NCI-H82 treated with DMSO at 0.1 percent for 48 hours (cell line): ENCODE measurements at regions not wholly inside any gene's neighbourhood (a gene's known extent, or its start where the extent isn't known, plus 50 kb on each side); places are given as distances from the start of the nearest gene placed in this dataset.
"Not testable (repeated sequence)": the region's sequence is repeated elsewhere in the genome, so short reads cannot be mapped to it uniquely, and the experiment has no call there.

Experiments used
- DNase-seq: peaks from one replicate; lab custom pipeline; 2025; ENCODE audit not compliant: unreplicated experiment; lab: John Stamatoyannopoulos, UW

DNA sequence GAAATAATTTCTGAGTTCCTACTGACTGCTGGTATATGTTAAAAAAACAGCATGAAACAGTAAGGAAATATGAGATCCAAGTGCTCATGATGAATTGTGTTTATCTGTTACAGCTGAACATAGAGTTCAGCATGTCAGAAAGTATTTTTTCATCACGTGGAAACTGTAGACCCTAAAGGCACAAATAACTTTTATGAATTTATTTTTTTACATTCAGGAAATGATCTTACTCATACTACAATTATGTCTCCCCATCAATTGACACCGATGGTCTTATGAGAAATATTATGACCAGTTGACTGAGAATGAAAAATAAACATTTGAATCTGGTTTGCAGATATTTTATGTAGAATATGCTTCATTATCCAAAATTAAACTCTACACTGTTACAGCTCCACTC lies 283.1 kb upstream of the SPANXN4 start:
- DNase-seq = no peak

- DNase-seq = no peak
Measured at GRCh38 chrX:142733327-142733726, 292.4 kb upstream of the SPANXN4 start.

- no peak for DNase-seq
Measured at GRCh38 chrX:142711796-142712290, 313.9 kb upstream of the SPANXN4 start.

DNA sequence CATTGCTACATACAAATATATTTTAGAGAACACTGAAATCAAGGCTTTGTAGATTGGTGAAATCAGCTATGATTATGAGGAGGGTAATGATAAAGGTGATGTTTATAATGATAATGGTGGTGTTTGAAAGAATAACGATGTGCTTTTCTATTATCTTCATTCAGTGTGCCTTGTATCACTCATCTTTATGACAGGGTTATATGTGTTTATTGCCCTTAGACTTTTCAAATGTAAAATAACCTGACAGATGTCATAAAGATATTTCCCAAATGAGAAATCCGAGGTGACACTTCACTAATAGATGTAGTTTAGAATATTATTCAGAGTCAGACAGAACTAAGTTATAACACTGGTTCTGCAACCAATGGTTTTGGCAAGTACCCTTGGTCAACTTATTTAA lies 323.0 kb upstream of the SPANXN4 start:
- DNase-seq = no peak

DNA sequence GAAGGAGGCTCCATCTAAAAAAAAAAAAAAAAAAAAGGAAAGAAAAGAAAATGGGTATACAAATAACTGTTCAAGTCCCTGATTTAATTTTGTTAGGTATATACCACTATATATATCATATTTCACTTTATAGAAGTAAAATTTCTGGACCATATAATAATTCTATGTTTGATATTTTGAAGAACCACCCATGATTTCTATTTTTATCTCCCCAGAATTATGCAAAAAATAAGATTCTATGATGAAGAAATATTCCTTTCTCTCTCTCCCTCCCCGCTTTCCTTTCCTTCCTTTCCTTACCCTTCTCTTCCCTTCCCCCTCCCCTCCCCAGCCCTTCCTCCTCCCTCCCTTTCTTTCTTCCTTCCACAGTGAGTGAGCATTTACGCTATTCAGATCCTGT lies 337.5 kb upstream of the SPANXN4 start:
- DNase-seq = no peak

DNA sequence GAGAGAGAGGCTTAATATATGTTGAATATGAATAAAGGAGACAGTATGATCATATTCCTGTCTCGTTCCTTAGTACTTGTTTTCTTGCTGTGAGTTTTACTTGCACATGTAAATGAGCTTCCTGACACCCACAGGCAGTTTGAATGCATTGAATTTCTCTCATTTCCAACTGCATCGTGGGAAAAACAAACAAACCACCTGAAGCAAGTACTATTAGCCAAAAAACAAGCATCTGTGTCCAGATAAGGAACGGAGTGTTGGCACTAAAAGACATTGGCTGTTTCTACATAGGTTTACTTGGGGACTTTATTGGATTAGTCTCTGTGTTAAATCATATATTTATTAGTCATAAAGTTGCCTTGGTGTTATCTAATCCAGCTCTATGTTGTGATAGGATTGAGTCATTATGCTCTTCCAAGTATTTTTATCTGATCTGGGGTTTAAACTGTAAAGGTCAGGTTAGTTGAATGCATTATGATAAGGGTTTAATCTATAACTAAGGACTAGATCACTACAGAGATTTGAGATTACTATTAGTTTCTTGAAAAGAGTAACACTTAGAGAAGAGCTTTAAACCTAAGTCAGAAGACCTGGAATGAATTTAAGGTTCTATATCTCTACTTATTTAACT lies 339.0 kb upstream of the SPANXN4 start:
- DNase-seq = no peak

DNA sequence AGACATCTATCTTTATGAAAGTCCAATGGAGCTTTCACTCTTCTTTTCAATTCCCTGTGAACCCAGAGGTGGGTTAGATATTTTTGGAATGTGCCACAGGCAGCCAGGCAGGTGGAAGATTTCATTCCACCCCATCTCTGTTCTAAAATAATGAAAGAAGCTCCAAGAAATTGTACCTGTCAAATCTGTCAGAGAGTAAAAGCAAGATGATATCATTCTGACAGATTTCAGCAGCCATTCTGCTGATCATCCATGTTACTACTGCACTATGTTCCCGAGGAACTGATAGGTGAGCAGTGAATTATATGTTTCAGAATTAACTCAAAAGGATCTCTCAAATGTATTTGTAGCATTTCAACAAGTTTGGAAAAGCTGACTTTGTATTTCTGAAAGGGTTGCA lies 339.5 kb upstream of the SPANXN4 start:
- no peak for DNase-seq

- DNase-seq = no peak
Measured at GRCh38 chrX:142680038-142680437, 345.7 kb upstream of the SPANXN4 start.

GRCh38 chrX:142671036-142671435 lies 354.7 kb upstream of the SPANXN4 start:
- DNase-seq = no peak

DNA sequence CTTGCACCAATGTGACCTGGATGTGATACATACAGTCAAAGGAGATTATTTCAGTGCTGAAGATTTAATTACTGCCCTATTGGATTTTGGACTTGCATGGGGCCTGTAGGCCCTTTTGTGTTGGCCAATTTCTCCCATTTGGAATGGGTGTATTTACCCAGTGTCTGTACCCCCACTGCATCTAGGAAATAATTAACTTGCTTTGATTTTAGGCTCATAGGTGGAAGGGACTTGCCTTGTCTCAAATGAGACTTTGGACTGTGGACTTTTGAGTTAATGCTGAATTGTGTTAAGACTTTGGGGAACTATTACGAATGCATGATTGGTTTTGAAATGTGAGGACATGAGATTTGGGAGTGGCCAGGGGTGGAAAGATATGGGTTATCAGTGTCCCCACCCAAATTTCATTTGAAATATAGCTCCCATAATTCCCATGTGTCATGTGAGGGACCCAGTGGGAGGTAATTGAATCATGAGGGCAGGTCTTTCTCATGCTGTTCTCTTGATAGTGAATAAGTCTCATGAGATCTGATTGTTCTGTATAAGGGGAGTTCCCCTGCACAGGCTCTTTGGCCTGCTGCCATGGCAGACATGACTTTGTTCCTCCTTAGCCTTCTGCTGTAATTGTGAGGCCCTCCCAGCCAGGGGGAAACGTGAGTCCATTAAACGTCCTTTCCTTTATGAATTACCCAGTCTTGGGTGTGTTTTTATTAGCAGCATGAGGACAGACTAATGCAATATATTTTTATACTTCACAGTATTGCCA lies 362.2 kb upstream of the SPANXN4 start:
- no peak for DNase-seq

GRCh38 chrX:142661696-142662095 lies 364.0 kb upstream of the SPANXN4 start:
- no peak for DNase-seq

- DNase-seq = no peak
Measured at GRCh38 chrX:142655507-142655906, 370.2 kb upstream of the SPANXN4 start.

GRCh38 chrX:142637206-142637605 lies 388.5 kb upstream of the SPANXN4 start:
- no peak for DNase-seq

DNA sequence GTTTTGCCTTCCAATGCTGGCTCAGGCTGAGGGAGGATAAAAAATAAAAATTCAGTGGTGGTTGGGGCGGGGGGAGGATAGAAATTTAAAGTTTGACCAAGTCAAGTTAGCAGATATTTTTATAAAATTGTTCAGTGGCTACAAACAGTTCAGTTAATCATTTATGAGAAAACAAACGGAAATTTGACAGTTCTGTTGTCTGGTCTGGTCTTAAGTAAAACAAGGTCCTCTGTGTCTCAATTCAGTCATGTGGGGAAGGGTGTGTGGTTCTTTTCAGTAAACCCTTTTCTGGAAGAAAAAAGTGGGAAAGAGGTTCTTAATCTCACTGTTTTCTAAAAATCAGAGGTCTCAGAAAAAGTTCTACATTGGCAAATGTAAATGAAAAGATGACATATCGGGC lies 409.1 kb upstream of the SPANXN4 start:
- DNase-seq = no peak

DNA sequence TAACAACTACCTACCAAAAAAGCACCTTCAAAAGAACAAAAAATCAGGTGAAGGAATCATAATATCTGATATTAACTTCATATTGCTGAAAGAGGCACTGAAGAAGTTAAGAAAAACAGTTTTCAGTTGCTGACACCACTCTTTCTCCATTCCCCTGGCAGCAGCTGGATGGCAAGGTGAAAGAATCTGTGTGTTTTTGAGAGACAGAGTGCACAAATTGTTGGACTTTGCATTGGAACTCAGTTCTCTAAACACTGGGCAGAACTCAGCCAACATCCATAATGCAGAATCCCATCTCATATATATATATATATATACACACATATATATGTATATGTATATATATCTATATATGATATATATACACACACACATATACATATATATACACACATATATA lies 408.3 kb upstream of the MAGEC2 start:
- DNase-seq = no peak

GRCh38 chrX:142606629-142607028 lies 401.5 kb upstream of the MAGEC2 start:
- not testable (repeated sequence) for DNase-seq

GRCh38 chrX:142601792-142602191 lies 396.7 kb upstream of the MAGEC2 start:
- DNase-seq = no peak

DNA sequence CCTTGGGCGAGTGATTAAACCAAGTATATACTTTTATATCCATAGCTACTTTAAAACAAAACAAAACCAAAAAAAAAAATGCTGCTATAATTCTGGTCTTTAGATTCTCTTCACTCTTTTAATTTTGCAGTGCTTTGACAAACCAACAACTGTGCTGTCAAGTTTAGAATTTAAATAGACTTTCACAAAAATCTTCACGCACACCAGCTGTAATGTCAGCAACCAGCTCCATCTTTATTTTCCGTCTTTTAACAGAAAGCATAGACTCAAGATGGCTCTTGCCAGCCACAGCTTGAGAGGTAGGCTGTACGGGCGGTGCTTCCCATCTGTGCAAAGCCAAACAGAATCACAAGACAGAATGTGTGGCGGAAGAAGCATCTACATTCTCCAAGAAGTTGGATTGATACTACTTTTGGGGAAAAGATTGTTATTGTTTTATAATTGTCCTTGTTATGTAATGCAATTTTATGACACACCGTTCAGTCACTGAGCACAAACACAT lies 388.3 kb upstream of the MAGEC2 start:
- no peak for DNase-seq

DNA sequence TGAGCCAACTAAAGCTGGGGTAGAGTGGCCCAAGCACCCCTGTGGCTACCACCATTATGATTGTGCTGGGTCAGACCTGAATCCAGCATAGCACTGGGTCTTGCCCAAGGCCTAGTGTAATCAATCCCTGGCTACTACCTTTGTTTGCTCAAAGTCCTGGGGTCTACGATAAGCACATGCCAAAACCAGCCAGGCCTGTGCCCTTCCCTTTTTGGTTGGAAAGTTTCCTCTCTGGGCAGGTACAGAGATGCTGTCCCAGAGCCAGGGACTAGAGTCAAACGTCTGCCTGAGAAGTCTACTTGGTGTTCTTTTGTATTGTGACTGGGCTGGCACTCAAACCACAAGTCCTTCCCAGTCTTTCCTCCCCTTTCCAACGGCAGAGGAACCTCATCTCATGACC lies 371.5 kb upstream of the MAGEC2 start:
- DNase-seq = no peak

DNA sequence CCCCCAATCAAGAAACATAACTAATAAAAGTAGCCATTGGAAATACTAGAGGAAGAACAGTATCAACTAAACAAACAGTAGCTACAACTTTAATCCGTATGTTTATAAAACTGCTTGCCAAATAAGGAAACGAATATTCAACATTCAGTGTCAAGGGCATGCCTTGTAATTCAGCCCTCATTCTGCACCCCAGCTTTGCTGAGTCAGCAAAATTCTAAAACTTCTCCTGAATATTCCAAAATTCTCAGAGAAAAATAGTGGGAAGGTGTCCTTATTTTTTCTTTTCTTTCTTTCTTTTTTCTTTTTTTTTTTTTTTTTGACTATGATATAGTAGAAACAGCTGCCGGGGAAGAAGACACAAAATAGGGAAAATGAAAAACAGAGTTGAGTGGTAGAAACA lies 344.8 kb upstream of the MAGEC2 start:
- no peak for DNase-seq

GRCh38 chrX:142505839-142506238 lies 300.7 kb upstream of the MAGEC2 start:
- no peak for DNase-seq

DNA sequence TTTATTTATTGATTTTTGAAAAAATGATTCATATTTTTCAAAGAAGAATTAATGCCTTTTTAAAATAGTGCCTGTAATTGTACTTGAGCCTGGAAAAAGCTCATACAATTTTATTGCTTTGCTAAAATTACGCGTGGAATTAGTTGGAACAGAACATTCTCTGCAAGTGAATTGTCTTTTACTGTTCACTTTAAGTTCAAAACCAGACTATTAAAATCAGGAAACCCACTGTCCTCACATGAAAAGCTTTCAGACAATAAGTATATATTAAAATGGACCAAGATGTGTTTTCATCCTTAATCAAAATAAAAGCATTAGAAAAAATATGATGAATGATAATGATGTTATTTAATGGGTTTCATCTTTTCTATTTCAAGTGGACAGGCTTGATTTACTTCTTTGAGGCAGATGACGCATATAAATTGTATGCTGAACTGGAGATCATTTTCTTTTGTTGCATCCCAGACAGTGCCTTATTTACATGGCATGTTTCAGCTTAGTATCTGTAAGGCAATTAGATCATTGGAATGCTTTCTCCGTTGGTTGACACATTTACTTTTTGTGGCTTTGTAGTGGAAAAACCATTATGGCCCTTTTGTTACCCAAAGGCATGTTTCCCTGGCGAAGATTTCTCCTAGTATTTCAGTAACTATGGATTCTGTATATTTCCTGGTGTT lies 299.0 kb upstream of the MAGEC2 start:
- DNase-seq = no peak
